ENCODE measurements at regions not wholly inside any gene's neighbourhood (a gene's known extent, or its start where the extent isn't known, plus 50 kb on each side); places are given as distances from the start of the nearest gene placed in this dataset.

GRCh38 chr6:95803889-95804288 is 211.9 kb upstream of the FUT9 start:
- Histone ChIP-seq H3K9me3 (ENCODE audit: control insufficient read depth, insufficient read depth, low read length) (no peaks in the 10 kb centered on the region), H3K27me3 (ENCODE audit: control insufficient read depth, low read length) (no peaks in the 10 kb centered on the region), H3K9me2 (replicated peaks; ENCODE audit: control insufficient read depth, low read length) (no peaks in the 10 kb centered on the region), H4K20me1 (ENCODE audit: control insufficient read depth, insufficient read depth, low read depth, low read length) (no peaks in the 10 kb centered on the region), H3K36me3 (ENCODE audit: control insufficient read depth, low read length) (no peaks in the 10 kb centered on the region), H3K4me1 (ENCODE audit: control insufficient read depth, low read length) (no peaks in the 10 kb centered on the region), H3K4me2 (ENCODE audit: low read length) (no peak overlapping the region), H3K27ac (ENCODE audit: low read depth, low read length) (no peak overlapping the region), H3K79me2 (ENCODE audit: control insufficient read depth, low read length) (no peaks in the 10 kb centered on the region), H3K4me3 (ENCODE audit: low read length) (no peak overlapping the region), H3F3A (ENCODE audit: control insufficient read depth, insufficient read depth) (no peaks in the 10 kb centered on the region)
- TF ChIP-seq CTCF (IDR thresholded peaks at IDR 0.05; ENCODE audit: low read depth, low read length, poor library complexity, severe bottlenecking), result no peak

GRCh38 chr6:95804847-95805541 is 210.8 kb upstream of the FUT9 start:
- H3K4me3 ChIP-seq (ENCODE audit: low read length), result no peak overlapping the region
- H3K4me2 ChIP-seq (ENCODE audit: low read length), result no peak overlapping the region
- H3K4me1 ChIP-seq (ENCODE audit: control insufficient read depth, low read length), result no peaks in the 10 kb centered on the region
- H3K27ac ChIP-seq (ENCODE audit: low read depth, low read length), result no peak overlapping the region
- H3F3A ChIP-seq (ENCODE audit: control insufficient read depth, insufficient read depth), result no peaks in the 10 kb centered on the region
- no peaks in the 10 kb centered on the region for H3K79me2 ChIP-seq (ENCODE audit: control insufficient read depth, low read length)
- no peaks in the 10 kb centered on the region for H3K9me3 ChIP-seq (ENCODE audit: control insufficient read depth, insufficient read depth, low read length)
- H3K9me2 ChIP-seq (replicated peaks; ENCODE audit: control insufficient read depth, low read length), result no peaks in the 10 kb centered on the region; the same call in 1 of the 2 replicates
- no peaks in the 10 kb centered on the region for H4K20me1 ChIP-seq (ENCODE audit: control insufficient read depth, insufficient read depth, low read depth, low read length)
- no peaks in the 10 kb centered on the region for H3K36me3 ChIP-seq (ENCODE audit: control insufficient read depth, low read length)
- no peaks in the 10 kb centered on the region for H3K27me3 ChIP-seq (ENCODE audit: control insufficient read depth, low read length)
- TF ChIP-seq CTCF (IDR thresholded peaks at IDR 0.05; ENCODE audit: low read depth, low read length, poor library complexity, severe bottlenecking) (no peak), EZH2phosphoT487 (IDR thresholded peaks at IDR 0.05; ENCODE audit: borderline replicate concordance, low read length) (no peak)

GRCh38 chr6:95805699-95806098 is 210.1 kb upstream of the FUT9 start:
- no peaks in the 10 kb centered on the region for H3K9me3 ChIP-seq (ENCODE audit: control insufficient read depth, insufficient read depth, low read length)
- H3K79me2 ChIP-seq (ENCODE audit: control insufficient read depth, low read length), result no peaks in the 10 kb centered on the region
- TF ChIP-seq CTCF (IDR thresholded peaks at IDR 0.05; ENCODE audit: low read depth, low read length, poor library complexity, severe bottlenecking) (no peak), EZH2phosphoT487 (IDR thresholded peaks at IDR 0.05; ENCODE audit: borderline replicate concordance, low read length) (no peak)
- no peaks in the 10 kb centered on the region for H3K4me1 ChIP-seq (ENCODE audit: control insufficient read depth, low read length)
- no peaks in the 10 kb centered on the region for H3K36me3 ChIP-seq (ENCODE audit: control insufficient read depth, low read length)
- H3K4me2 ChIP-seq (ENCODE audit: low read length), result no peak overlapping the region
- no peaks in the 10 kb centered on the region for H4K20me1 ChIP-seq (ENCODE audit: control insufficient read depth, insufficient read depth, low read depth, low read length)
- H3K9me2 ChIP-seq (replicated peaks; ENCODE audit: control insufficient read depth, low read length), result no peaks in the 10 kb centered on the region; the same call in 1 of the 2 replicates
- no peaks in the 10 kb centered on the region for H3F3A ChIP-seq (ENCODE audit: control insufficient read depth, insufficient read depth)
- H3K4me3 ChIP-seq (ENCODE audit: low read length), result no peak overlapping the region
- no peaks in the 10 kb centered on the region for H3K27me3 ChIP-seq (ENCODE audit: control insufficient read depth, low read length)
- no peak overlapping the region for H3K27ac ChIP-seq (ENCODE audit: low read depth, low read length)
